ENCODE measurements at regions not wholly inside any gene's neighbourhood (a gene's known extent, or its start where the extent isn't known, plus 50 kb on each side); places are given as distances from the start of the nearest gene placed in this dataset.

DNA sequence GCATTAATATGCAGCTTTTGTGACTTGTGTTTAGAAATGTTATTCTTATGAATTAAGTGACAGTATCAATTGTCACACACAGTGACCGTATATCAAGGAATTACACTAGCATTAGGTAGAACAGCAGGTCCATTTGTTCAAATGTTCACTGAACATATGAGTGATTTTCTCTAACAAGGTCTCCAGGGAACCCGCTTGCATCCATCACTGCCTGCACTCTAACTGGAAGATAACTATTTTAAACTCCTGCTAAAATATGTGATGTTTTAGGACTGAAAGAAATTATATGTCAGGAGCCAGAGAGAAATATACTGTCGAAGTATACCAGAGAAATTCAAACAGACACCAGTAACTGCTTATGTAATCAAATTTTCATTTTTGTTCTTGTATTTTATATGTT, 1395.7 kb downstream of the PCDH18 start:
- Histone ChIP-seq H3K27me3 (ENCODE audit: insufficient read depth, low read depth) (no peaks in the 10 kb centered on the region), H3K79me2 (ENCODE audit: low read depth) (no peaks in the 10 kb centered on the region), H4K20me1 (ENCODE audit: insufficient read depth) (no peaks in the 10 kb centered on the region), H3K27ac (no peak overlapping the region), H3F3A (ENCODE audit: insufficient read depth, low read depth) (no peaks in the 10 kb centered on the region), H3K36me3 (ENCODE audit: low read depth) (no peaks in the 10 kb centered on the region), H3K4me2 (no peak overlapping the region), H3K9me2 (ENCODE audit: insufficient read depth) (no peaks in the 10 kb centered on the region), H3K9me3 (ENCODE audit: insufficient read depth, low read depth) (no peaks in the 10 kb centered on the region), H2AFZ (no peak overlapping the region), H3K4me1 (replicated peaks; ENCODE audit: insufficient read depth) (no peaks in the 10 kb centered on the region), H3K4me3 (no peak overlapping the region)
- BruUV-seq (replicated peaks): no TSS peak
- ChIA-PET POLR2A (ENCODE audit: unreplicated experiment) (no interaction called here), CTCF (interaction anchor here (0.6 kb wide), 1 partner anchor 48 kb away, joined by 3 read pairs; no protein-coding TSS in a partner anchor)
- no peak for TF ChIP-seq EZH2 (IDR thresholded peaks at IDR 0.05; ENCODE audit: low read depth)
- TF ChIP-seq, protein P1, sequence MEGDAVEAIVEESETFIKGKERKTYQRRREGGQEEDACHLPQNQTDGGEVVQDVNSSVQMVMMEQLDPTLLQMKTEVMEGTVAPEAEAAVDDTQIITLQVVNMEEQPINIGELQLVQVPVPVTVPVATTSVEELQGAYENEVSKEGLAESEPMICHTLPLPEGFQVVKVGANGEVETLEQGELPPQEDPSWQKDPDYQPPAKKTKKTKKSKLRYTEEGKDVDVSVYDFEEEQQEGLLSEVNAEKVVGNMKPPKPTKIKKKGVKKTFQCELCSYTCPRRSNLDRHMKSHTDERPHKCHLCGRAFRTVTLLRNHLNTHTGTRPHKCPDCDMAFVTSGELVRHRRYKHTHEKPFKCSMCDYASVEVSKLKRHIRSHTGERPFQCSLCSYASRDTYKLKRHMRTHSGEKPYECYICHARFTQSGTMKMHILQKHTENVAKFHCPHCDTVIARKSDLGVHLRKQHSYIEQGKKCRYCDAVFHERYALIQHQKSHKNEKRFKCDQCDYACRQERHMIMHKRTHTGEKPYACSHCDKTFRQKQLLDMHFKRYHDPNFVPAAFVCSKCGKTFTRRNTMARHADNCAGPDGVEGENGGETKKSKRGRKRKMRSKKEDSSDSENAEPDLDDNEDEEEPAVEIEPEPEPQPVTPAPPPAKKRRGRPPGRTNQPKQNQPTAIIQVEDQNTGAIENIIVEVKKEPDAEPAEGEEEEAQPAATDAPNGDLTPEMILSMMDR (conservative IDR thresholded peaks at IDR 0.05): no peak
- intact Hi-C loops (cut with micrococcal nuclease; ENCODE audit: unreplicated experiment): no loop called here
- DNase-seq: no peak

DNA sequence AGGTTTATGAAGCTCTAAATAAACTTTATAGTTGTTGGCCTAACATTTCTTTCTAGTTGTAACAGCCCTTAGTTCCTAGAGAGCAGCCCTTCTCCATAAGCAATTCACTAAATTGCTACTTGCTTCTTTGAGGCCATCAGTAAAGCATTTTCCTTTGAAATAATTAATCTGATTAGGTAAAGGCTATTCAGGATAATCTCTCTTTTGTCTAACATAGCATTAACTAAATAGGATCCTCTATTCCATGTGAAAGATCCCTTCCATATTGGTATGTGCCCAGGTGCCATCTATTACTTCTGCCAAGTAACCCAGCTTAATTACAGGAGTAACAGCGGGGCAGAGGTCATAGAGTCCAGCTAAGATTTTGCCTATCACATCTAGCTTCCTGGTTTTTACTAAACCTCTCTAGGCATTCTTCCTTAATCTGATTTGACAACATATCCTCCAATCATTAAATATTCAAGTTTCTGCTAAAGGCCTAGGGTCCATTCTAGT, 1408.0 kb downstream of the PCDH18 start:
- Histone ChIP-seq H3K27me3 (ENCODE audit: insufficient read depth, low read depth) (no peaks in the 10 kb centered on the region), H3K27ac (no peak overlapping the region), H3F3A (ENCODE audit: insufficient read depth, low read depth) (no peaks in the 10 kb centered on the region), H3K4me1 (replicated peaks; ENCODE audit: insufficient read depth) (no peaks in the 10 kb centered on the region), H2AFZ (no peak overlapping the region), H3K4me2 (no peak overlapping the region), H3K9me3 (ENCODE audit: insufficient read depth, low read depth) (no peaks in the 10 kb centered on the region), H3K9me2 (ENCODE audit: insufficient read depth) (no peaks in the 10 kb centered on the region), H3K36me3 (ENCODE audit: low read depth) (no peaks in the 10 kb centered on the region), H3K79me2 (ENCODE audit: low read depth) (no peaks in the 10 kb centered on the region), H4K20me1 (ENCODE audit: insufficient read depth) (no peaks in the 10 kb centered on the region), H3K4me3 (no peak overlapping the region)
- POLR2A ChIA-PET (ENCODE audit: unreplicated experiment): no interaction called here
- no peak for DNase-seq
- CTCF ChIA-PET: no interaction called here
- intact Hi-C loops (cut with micrococcal nuclease; ENCODE audit: unreplicated experiment): no loop called here
- BruUV-seq (replicated peaks): no TSS peak
- TF ChIP-seq, protein P1 (conservative IDR thresholded peaks at IDR 0.05): no peak
- TF ChIP-seq EZH2 (IDR thresholded peaks at IDR 0.05; ENCODE audit: low read depth): no peak

DNA sequence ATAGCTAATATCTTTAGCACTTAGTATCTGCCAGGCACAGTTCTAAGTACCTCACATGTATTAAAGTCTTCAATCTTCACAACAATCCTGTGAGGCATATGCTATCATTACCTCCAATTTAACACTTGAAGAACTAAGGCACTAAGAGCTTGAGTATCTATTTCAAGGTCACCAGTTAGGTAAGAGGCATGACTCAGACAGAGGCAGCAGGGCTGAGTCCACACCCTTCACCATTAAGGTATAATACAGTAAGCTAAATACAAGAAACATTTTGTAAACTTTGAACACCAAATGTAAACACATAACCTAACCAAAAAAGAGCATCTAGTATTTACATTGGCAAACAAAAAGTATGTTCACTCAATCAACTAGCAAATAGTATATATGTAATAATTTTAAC, 1410.9 kb downstream of the PCDH18 start:
- Histone ChIP-seq H4K20me1 (ENCODE audit: insufficient read depth) (no peaks in the 10 kb centered on the region), H2AFZ (no peak overlapping the region), H3K27ac (no peak overlapping the region), H3K79me2 (ENCODE audit: low read depth) (no peaks in the 10 kb centered on the region), H3K4me1 (replicated peaks; ENCODE audit: insufficient read depth) (no peaks in the 10 kb centered on the region), H3K9me3 (ENCODE audit: insufficient read depth, low read depth) (no peaks in the 10 kb centered on the region), H3K27me3 (ENCODE audit: insufficient read depth, low read depth) (no peaks in the 10 kb centered on the region), H3K9me2 (ENCODE audit: insufficient read depth) (no peaks in the 10 kb centered on the region), H3F3A (ENCODE audit: insufficient read depth, low read depth) (no peaks in the 10 kb centered on the region), H3K36me3 (ENCODE audit: low read depth) (no peaks in the 10 kb centered on the region), H3K4me2 (no peak overlapping the region), H3K4me3 (no peak overlapping the region)
- no TSS peak for BruUV-seq (replicated peaks)
- POLR2A ChIA-PET (ENCODE audit: unreplicated experiment): no interaction called here
- TF ChIP-seq, protein P1 (conservative IDR thresholded peaks at IDR 0.05): no peak
- CTCF ChIA-PET: no interaction called here
- intact Hi-C loops (cut with micrococcal nuclease; ENCODE audit: unreplicated experiment): no loop called here
- peak in 1 of 2 experiments; percentile 35 for DNase-seq

All from PC-9 (cell line).